CD4-positive, alpha-beta T cell treated with Interleukin-4 for 4 hours (primary cell): ENCODE measurements at regions not wholly inside any gene's neighbourhood (a gene's known extent, or its start where the extent isn't known, plus 50 kb on each side); places are given as distances from the start of the nearest gene placed in this dataset.
"Not testable (repeated sequence)": the region's sequence is repeated elsewhere in the genome, so short reads cannot be mapped to it uniquely, and the experiment has no call there.

ENCODE experiments used
- DNase-seq: peaks from one replicate; pipeline ENCODE4 v3.0.0-alpha.2; 2020

DNA sequence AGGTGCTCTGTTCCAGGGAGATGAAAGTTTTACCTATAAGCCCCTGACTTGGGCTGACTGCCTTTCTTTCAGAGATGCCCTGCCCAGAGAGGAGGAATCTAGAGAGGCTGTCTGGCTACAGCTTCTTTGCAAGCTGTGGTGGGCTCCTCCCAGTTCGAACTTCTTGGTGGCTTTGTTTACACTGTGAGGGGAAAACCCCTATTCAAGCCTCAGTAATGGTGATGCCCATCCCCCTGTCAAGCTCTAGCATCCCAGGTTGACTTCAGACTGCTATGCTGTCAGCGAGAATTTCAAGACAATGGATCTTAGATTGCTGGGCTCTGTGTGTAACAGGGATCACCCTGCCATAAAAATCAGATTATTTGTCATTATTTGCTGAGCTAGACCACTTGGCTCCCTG lies 377.6 kb downstream of the FLRT2 start:
- DNase-seq: no peak

DNA sequence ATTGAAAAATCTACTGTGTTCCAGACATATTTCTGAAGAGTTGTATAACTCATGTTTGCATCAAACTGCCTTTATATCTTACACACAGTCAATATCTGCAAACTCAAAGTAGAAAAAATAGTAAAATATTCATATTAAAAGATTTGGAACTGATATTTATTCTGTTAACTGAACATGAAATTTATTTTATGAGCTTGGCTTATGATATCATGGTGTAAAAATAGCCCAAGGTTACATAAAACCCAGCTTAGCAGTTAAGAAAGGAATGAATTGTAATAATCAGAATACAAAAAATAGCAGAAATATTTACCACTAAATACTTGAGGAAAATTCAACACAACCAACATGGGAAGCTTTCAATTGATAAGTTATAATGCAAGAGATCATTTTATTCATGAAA lies 367.9 kb downstream of the FLRT2 start:
- DNase-seq: no peak

DNA sequence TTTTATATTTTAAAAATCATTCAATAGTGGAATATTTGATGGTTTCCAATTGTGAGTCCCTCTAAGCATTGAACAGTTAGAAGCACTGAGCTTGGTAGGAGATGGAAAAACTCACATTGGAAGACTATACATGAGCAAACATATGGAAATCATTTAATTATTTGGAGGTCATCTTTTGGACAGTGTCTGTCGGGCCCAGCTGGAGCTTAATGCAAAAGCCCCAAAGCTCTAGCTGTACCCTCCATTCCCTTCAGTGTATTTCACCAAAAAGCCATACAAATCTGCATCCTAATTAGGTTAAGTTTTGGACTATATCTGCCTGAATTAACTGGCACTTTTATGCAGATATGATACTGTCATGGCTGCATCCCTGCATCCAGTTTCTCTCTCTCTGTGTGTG lies 365.7 kb downstream of the FLRT2 start:
- DNase-seq: no peak

DNA sequence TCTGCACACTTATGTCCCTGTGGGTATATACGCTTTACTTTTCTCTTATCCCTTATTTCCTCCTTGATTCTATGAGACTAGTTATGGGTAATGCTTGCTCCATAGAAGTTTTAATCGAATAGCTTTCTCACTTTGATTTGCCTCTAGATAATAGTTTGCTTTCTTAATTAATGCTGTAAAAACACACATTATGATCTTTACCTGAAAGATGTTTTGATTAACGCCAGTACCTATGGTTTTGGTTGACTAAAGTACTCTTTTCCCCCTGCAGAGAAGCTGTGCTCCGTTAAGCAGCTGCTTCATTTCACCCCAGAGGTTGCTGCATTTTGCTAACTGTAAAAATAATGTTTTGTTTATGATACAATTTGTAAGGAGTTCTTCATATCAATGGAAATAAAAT lies 362.3 kb downstream of the FLRT2 start:
- no peak for DNase-seq

DNA sequence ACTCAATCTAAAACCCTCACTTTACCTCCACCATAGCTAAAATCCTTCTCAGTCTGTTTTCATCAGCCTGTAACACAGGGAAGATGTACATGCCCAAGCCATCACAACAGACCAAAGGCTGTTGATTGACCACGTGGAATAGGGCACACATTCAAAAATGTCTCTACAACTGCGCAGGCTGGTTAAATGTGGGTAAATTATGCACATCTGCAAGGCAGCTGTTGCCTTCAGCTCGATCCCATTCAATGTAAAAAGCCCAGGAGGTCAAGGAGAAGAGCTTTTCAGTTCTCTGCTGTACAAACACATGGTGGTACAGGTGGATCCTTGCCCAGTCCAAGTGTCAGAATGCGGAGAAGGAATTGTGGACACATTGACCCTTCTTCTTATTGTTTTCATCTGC lies 354.0 kb downstream of the FLRT2 start:
- DNase-seq: no peak

DNA sequence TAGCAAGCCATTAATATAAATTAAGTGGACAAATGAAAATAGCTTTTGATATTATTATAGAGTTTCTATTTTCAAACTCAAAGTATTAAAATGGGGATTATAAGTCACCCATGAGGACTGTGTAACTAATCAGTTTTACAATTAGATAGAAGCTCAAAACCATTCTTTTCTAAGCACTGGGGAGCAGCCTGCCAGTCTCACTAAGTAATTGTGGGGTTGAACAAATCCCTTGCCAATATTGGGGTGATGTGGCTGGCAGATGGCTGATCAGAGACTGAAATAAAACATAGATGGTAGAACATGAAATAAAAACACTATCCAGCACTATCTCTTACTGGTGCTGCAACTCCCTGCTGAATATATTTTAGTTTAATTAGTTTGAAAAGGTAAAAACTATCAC lies 353.2 kb downstream of the FLRT2 start:
- DNase-seq: no peak

DNA sequence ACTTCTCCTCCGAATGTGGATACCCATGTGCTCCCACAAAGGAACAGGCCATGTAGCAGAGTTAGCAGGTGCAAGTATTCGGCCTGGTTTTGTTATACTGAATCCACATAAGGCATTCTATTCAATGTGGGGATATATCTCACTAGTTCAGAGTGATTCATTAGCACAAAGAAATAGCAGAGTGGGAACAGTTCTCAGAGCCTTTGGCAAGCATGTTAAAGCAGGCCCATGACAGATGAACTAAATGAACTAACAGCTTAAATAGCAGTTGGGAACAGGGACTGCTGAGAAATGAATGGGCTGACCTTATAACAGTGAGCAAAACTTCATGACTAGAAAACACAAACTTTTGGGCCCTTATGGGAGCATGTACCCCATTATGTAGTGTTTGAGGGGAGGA lies 352.0 kb downstream of the FLRT2 start:
- no peak for DNase-seq

DNA sequence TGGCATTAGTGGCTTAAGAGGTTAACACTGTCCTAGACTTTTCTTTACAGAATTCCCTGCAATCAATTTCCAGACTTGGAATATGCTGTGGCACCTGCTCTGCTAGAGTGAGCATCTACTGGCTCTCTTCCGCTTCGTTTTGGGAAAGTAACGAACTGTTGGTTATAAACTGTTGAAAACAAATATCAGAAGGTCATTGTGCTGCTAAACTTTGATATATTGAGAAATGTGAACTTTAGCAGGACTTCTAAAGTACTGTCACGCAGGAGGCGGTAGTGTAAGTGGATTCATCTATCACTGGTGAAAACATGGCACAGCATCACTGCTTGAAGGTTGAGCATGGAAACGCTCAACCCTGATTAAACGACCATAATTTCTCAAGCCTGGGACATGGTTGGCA lies 348.9 kb downstream of the FLRT2 start:
- no peak for DNase-seq

DNA sequence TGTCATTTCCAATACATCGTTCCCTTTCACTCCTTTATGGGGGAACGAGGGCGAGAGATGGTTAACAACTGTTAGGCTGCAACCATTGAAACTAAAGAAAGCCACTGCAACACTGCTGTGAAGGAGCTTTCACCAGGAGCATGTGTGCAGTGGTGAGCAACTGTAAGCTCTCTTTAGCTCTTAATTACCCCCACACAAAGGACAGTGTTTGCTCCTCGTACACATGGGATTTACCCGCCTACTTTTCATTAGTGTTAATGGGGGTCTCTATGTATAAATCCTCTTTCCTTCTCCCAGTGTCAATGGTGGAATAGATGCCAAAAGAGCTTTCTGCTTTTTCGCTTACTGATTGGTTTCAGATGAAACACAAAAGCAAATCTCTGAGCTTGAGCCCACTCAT lies 343.1 kb downstream of the FLRT2 start:
- no peak for DNase-seq

DNA sequence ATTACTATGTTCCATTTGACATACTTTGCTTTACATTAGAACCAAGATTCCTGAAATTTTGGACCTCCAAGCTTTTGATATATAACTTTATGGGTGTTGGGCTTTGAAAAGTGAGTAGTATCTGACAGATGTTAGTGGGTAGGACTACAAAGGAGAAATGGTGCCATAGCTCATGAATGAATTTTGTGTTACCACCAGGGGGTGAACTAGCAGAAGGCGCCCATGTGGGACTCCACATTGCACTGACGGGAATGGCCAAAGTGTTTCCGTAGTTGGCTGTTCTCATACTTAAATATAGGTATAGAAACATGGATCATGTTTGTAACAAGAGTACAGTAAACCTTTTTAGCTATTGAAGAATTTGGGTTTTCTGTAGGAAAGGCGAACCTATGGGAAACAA lies 337.5 kb downstream of the FLRT2 start:
- DNase-seq: no peak

DNA sequence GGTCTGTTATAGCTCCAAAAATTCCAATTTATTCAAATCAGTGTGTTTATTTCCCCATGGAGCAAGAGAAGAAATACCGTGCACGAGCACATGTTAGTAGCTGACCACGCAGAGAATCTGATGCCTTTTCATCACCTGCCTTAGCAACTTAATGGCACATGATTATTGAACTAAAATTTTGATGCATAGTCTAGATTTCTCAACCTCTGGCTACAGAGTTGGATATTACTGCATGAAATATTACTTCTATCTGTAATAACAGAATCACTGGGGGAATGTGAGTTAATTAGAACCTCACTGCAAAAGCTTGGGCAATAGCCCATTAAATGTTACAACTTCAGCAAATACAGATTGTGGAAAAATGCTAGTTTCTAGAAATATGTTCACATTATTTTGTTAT lies 335.8 kb downstream of the FLRT2 start:
- no peak for DNase-seq

DNA sequence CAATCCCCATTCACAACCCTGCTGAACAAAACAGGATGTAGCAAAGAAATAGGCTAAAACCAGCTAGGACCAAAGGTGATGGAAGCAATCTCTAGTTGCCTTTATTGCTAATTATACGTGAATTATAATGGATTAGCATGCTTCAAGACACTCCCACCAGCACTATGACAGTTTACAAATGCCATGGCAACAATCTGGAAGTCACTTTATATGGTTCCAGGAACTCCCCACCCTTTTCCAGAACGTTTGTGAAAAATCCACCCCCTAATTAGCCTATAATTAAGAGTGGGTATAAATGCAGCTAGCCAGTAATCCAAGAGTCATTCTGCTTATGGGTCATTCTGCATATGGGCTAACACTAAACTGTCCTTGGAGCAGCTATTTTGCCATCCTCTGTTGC lies 328.7 kb downstream of the FLRT2 start:
- DNase-seq: no peak

DNA sequence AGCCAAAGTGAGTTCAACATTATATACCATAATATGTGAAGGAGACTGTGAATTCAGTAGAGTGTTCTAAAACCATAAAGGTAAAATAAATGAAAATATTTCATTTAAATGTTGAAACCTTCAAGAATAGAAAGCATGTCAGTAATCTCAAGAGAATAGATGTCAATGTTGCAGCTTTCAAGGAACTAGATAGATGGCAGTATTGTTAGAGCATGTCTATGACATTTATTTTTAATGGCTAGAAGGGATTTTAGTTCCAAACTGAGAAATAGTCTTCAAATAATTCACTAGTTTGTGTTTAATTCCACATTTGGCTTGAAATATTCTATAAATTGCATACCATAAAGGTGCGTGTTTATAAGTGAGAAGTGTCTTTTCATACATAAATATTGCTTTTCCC lies 326.5 kb downstream of the FLRT2 start:
- no peak for DNase-seq

DNA sequence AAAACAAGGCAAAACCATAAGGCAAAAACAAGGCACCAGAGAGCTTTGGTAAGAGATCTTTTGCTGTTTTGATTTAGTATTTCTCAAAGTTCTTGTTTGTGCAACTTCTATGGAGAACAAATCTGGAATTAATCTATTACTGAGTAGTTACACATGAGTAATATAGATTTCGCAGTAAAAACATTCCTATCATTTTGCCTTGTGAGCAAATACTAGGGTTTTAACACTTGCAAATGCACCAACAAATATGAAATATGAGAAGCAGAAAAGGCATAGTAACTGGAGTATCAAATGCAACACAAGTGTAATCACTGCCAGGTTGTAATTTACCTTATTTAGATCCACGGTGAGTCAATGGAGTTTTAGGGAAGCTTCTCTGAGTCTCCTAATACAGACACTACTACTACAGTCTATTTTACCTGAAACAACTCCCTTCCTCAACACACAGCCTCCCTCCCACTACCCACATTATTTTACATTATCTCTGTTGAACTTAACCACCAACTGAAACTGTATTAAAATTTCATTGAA lies 324.1 kb downstream of the FLRT2 start:
- no peak for DNase-seq

DNA sequence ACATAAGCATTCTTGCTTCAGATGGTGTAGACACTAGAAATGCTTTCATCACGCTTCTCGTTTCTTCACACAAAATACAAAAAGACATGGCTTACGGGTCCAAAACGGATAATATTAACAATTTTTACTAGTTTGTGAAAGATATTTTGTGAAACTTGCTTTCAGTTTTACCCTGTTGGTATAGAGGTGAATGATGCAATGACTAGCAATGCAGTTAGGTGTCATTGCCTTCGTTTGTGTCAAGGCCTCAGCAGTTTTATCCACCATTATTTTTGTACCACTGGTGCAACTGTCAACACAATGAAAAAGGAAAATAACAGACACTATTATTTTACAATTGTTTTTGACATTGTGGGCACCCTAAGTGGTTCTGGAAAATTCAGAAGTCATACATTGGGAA lies 323.0 kb downstream of the FLRT2 start:
- no peak for DNase-seq

DNA sequence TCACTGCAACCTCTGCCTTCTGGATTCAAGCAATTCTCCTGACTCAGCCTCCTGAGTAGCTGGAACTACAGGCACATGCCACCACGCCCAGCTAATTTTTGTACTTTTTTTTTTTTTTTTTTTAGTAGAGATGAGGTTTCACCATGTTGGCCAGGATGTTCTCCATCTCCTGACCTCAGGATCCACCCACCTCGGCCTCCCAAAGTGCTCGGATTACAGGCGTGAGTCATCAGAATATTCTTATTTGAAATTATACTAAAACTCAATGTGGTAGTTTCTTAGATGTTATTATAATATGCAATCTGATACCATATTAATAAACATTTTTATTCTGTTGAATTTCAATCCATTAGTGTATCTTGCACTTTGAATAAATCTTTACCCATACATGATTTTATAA lies 322.2 kb downstream of the FLRT2 start:
- DNase-seq: not testable (repeated sequence)

DNA sequence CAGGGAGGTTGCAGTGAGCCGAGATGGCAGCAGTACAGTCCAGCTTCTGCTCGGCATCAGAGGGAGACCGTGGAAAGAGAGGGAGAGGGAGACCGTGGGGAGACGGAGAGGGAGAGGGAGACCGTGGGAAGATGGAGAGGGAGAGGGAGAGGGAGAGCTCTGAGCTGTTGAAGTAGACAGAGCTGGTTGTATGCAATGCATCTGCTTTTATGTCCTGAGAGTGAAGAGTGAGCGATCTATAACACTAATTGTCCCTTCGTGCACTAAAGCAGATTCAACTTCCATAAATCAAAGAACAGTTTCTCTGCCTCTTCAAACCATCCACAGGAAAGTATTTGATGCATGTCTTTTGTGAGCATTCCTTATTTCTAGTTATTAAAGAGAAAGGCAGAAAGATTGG lies 300.6 kb downstream of the FLRT2 start:
- DNase-seq: not testable (repeated sequence)

DNA sequence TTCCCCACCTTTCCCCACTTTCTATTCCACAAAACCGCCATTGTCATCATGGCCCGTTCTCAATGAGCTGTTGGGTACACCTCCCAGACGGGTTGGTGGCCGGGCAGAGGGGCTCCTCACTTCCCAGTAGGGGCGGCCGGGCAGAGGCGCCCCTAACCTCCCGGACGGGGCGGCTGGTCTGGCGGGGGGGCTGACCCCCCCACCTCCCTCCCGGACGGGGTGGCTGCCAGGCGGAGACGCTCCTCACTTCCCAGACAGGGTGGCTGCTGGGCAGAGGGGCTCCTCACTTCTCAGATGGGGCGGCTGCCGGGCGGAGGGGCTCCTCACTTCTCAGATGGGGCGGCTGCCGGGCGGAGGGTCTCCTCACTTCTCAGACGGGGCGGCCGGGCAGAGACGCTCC lies 299.7 kb downstream of the FLRT2 start:
- not testable (repeated sequence) for DNase-seq

DNA sequence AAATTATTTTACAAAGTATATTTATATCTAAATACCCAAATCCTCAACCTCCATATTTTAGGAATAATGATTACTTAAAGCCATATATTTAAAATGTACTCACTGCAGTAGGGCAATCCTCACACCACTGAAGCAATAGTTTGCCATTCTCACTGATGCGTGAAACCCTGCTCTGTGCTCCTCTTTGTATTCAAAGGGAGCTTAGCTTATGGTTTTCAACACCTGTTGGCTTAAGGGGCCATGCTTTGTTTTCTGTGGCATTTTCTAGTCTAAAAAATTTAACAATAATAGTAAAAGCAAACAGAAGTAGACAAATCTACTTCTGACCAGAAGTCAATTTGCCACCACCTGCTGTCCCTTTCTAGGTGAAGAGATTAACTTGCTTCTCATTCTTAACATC lies 294.6 kb downstream of the FLRT2 start:
- DNase-seq: no peak

DNA sequence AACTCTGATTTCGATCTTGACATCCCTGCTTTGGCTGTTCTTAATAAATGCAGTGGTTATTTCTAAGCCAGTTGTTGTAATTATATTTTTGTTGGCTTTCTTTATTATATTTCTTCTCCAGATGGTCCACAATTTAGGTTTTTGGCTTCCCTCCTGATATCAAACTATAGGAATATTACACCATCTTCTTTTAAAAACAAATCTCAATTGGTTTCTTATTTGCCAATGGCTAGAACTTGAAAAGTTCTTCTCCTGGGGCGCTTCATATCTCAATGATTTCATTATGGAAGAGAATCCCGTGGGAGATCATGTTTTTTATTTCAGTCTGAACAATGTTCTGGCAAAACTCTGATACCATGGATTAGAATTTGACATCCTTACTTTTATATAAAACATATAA lies 292.3 kb downstream of the FLRT2 start:
- DNase-seq: no peak

DNA sequence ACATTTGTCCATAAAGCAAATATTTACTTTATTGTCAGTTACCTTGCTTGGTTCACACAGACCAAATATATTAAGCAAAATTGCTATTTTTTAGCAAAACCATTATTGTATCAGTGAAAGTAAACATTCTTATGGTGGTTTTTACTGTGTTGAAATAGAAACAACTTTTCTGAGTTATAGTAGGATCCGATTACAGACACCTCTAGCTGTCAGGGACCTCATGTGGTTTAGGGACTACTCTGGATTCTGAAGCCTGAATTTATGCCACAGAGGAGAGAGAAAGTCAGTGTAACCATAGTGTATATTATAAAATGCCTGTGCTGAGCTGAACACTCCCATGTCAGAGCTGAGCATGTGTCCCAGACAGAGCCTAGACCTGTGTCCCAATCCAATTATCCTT lies 287.5 kb downstream of the FLRT2 start:
- DNase-seq: no peak

DNA sequence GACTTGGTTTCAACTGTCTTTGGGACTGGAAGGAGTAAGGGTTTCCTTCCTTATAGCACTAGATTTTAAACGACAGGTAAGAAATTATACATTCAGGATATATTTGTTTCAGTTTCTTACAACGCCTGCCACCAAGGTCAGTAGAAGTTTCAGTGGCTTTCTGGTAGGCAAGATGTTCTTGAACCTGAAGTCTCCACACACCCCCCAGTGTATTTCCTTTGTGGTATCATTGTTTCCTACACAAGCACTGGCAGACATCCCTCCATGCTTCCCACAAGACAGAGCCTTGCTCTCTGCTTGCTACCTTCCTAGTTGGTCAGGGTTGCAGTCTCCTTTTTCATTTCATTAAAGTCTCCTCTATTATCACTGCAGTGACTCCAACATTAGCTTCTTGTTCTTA lies 283.1 kb downstream of the FLRT2 start:
- DNase-seq: no peak

DNA sequence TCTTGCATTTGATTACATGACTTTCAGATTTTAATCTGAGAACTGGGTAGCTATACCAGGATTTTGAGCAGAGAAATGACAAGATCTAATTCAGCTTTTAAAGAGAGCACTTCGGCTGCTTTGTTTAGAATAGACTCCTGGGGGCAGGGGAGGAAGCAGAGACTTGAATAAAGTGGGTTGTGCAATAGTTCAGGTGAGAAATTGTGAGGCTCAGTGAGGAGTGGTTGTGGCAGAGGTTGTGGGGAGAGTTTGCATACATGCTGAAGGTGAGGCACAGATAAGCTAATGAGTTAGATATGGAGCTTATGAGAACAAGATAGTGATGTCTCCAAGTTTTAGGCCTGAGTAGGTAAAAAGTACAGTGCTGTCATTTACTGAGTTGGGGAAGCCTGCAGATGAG lies 281.4 kb downstream of the FLRT2 start:
- DNase-seq: no peak

DNA sequence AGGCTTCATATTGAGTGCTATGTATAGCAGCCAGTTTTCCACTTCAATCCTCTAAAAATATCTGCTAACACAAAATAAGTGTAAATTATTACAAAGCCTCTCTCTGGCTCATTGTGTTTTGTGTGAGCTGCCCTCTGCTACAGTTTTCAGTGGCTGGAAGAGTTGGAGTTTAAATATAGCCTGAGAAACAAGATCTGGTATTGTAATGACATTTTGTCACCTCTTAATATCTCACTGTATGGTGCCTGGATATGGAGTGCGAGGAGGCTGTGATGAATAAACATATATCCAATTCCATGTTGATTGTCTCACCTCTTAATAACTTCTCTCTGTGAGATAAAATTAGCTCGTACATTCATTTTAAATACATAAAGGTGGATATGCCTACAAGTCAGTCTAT lies 269.7 kb downstream of the FLRT2 start:
- no peak for DNase-seq

DNA sequence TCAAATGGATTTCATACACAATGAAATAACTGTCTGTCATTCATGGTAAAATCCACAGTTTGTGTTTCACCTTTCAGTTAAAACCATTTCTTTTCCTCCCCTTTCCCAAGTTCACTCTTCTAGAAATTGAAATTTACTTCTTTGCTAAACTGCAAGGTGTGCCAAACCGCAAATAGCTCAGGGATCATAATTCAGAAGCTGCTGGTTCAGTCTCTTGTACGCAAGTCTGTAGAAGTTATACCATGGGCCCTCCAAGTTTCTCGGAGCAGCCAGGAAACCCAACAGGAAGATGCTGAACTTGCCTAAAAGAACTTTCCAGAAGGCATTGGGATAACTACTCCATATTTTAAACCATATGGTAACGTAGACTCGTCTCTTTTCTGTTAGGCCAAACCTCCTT lies 268.9 kb downstream of the FLRT2 start:
- DNase-seq: no peak

DNA sequence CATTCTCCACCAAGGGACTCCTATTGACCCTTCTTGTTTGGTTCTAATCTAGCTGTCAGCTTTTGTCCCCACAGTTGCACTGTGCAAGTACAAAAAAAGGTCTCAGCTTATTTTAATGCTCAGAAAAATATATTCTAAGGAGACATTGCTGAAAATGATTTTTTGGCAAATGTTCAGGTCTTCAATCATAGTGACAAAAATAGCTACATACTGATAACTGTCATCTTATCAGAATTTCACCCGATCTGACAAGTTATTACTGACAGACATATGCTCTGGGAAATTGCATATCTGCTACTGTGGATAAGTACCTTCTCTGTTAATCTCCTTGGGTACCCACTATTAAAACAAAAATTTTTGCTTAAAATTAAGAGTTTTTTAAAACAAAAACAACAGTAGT lies 263.6 kb downstream of the FLRT2 start:
- no peak for DNase-seq
